ENCODE measurements at regions not wholly inside any gene's neighbourhood (a gene's known extent, or its start where the extent isn't known, plus 50 kb on each side); places are given as distances from the start of the nearest gene placed in this dataset.

DNA sequence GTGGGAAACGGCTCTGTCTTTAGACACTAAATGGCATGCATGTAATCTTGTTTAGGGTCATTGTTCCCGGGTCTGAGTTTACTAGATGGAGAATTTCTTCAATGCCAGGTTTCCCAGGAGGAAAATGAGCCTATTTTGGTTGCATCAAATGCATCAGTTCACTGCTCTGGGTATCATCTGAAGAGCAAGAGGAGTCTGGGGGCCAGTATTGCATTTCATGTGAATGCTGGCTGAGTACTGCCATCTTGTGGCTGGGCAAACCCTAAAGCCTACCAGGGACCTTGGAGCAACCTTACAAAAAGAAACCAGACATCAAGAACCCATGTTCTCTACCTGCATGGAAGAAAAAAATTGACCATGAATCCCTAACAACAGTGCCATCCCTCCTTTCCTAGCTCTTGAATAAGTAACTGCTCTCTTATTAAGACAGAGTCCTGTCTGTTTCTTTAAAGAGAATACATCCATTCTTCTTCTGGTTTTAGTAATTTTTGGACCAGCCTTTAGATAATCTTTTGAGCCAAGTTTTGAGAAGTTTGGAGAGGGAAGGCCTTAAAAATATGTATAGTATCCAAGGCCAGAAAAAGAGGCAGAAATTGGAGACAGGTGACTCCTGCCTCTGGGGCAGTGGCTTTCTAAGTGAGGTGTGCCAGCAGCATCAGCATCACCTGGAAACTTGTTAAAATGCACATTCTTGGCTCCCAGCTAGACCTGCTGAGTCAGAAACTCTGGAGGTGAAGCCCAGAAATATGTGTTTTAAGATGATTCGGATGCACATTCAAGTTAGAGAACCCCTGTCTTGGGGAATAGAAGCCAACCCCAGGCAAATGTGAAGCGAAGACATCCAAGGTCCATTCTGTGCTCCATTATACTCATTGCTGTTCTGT, 261.0 kb upstream of the CXCR4 start:
- H3K4me3 ChIP-seq (ENCODE audit: low read length in 2 of 2) = no peak overlapping the region
- H3K27ac ChIP-seq (ENCODE audit: low read depth in 2 of 2, low read length in 2 of 2) = no peak overlapping the region
- H3K9ac ChIP-seq (ENCODE audit: low read depth in 1 of 2, low read length in 2 of 2) = no peak overlapping the region
- H3K9me3 ChIP-seq (ENCODE audit: control insufficient read depth in 2 of 2, low read length in 2 of 2) = no peaks in the 10 kb centered on the region
- H3K27me3 ChIP-seq (ENCODE audit: control insufficient read depth in 2 of 2, insufficient read depth in 2 of 2, low read length in 2 of 2) = no peaks in the 10 kb centered on the region
- H3K36me3 ChIP-seq (ENCODE audit: control insufficient read depth in 2 of 2, insufficient read depth in 2 of 2, low read length in 2 of 2) = no peaks in the 10 kb centered on the region
- peaks cover under 1 to 6% of the 10 kb centered on the region in 2 donors for H3K4me1 ChIP-seq (ENCODE audit: control insufficient read depth in 2 of 2, insufficient read depth in 2 of 2, low read length in 2 of 2)

DNA sequence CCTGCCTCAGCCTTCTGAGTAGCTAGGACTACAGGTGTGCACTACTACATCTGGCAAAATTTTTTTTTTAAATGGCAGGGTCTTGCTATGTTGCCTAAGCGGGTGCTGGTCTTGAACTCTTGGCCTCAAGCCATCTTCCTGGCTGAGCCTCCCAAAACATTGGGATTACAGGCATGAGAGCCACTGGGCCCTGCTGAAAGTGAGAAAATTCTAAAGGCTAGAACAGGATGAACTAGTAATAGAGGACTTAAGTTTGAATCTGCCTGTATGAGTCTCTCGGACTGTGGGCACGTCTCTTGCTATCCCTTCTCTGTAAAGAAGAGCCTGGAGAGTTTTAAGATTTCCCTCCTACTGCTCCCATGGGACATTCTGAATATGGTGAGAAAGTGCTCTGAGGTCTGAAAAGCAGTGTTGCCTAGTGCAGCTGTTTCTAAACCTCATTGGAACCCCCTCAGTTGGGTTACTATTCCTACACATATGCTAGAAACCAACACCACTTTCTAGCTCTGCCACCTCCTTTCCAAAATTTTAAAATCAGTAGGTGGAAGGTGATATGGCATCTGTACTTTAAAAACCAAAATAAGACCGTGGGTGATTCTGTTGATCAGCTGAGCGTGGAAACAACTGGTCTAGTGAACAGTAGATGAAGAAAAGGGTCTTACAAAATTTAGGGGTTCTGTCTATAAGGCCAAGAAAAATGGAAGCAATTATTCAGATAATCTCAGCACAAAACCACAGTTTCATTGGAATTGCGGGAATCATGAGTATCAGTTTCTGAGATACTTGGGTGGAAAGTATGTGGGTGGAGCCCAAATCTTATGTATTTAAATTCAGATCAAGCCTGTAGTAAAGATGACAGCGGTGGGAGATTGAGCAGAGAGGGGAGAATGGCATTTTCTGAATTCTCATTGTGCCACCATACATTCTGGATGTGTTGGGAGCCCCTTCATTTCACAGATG, 259.8 kb upstream of the CXCR4 start:
- Histone ChIP-seq H3K27me3 (ENCODE audit: control insufficient read depth in 2 of 2, insufficient read depth in 2 of 2, low read length in 2 of 2) (no peaks in the 10 kb centered on the region), H3K36me3 (ENCODE audit: control insufficient read depth in 2 of 2, insufficient read depth in 2 of 2, low read length in 2 of 2) (no peaks in the 10 kb centered on the region), H3K9me3 (ENCODE audit: control insufficient read depth in 2 of 2, low read length in 2 of 2) (no peaks in the 10 kb centered on the region), H3K27ac (ENCODE audit: low read depth in 2 of 2, low read length in 2 of 2) (no peak overlapping the region), H3K4me1 (ENCODE audit: control insufficient read depth in 2 of 2, insufficient read depth in 2 of 2, low read length in 2 of 2) (peaks cover 0 to 6% of the 10 kb centered on the region in 2 donors), H3K9ac (ENCODE audit: low read depth in 1 of 2, low read length in 2 of 2) (no peak overlapping the region), H3K4me3 (ENCODE audit: low read length in 2 of 2) (no peak overlapping the region)

DNA sequence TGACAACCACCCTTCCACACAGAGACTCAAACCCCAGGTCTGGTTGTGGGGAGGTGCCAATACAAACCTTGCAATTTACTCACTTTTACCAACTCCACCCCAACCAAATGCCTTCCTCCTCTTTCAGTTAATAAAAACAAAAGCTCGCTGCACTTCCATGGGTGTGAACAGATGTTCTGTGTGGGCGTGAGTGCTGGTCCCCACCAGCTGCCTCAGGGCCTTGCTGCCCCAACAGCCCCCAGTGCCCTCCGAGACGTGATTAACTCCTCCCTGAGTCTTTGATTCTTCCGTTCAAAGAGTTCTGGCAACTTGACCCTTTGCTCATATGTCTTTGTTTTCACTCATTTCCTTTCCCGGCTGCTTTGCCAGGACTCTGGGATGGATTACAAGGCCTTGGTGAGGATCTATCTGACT, 258.9 kb upstream of the CXCR4 start:
- H3K27ac ChIP-seq (ENCODE audit: low read depth in 2 of 2, low read length in 2 of 2) = no peak overlapping the region
- peaks cover 0 to 3% of the 10 kb centered on the region in 2 donors for H3K4me1 ChIP-seq (ENCODE audit: control insufficient read depth in 2 of 2, insufficient read depth in 2 of 2, low read length in 2 of 2)
- no peak overlapping the region for H3K4me3 ChIP-seq (ENCODE audit: low read length in 2 of 2)
- H3K36me3 ChIP-seq (ENCODE audit: control insufficient read depth in 2 of 2, insufficient read depth in 2 of 2, low read length in 2 of 2) = no peaks in the 10 kb centered on the region
- H3K9me3 ChIP-seq (ENCODE audit: control insufficient read depth in 2 of 2, low read length in 2 of 2) = no peaks in the 10 kb centered on the region
- H3K9ac ChIP-seq (ENCODE audit: low read depth in 1 of 2, low read length in 2 of 2) = no peak overlapping the region
- H3K27me3 ChIP-seq (ENCODE audit: control insufficient read depth in 2 of 2, insufficient read depth in 2 of 2, low read length in 2 of 2) = no peaks in the 10 kb centered on the region

DNA sequence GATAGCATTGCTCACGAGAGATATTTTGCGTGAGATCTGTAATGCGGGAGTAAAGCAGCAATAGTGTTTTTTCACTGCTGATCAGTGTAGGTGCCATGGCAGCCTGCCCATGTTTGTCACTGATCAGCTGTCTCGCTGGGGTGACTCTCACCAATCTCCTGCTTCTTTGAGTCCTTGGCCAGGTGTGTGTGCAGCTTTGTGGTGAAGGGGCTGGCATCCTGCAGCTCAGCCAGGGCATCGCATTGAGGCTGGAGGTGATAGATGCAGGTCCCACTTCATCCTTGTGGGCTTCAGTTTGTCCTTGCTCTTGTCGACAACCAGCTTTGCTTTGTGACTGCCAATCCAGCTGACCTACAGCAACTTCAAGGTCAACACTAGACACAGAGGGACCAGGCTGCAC, 258.3 kb upstream of the CXCR4 start:
- no peaks in the 10 kb centered on the region for H3K9me3 ChIP-seq (ENCODE audit: control insufficient read depth in 2 of 2, low read length in 2 of 2)

DNA sequence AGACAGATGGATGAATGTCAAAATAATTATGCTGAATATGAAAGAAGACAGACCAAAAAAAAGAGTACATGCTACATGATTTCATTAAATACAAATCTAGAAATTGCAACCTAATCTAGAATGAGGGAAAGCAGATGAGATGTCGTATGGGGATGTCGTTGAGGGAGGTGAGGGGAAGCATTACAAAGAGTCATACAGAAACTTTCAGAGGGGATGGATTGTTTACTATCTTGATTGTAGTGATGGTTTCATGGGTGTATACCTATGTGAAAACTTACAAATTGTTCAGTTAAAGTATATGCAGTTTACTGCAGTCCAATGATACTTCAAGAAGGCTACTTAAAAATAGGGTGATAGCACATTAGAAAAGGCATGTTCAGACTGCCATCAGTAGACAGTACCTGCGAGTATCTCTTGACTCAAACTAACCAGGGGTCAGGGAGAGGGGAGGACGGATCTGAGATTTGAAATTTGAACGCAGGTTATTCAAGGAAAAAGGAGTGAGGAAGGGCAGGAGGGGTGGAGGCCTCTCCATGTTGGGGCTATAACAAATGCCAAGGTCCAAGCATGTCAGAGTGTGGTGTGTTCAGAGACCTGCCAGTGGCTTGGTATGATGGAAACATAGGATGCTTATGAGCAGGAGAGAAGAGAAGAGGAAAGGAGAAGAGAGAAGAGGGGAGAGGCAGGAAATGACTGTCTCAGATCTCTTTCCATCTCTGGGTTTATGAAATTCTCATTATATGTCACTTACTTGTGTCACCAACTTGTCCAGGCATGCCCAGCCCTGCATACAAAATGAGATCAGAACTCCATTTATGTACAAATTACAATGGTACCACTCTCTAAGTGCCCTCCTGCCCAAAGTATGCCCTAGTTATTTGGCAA, 257.3 kb upstream of the CXCR4 start:
- H3K36me3 ChIP-seq (ENCODE audit: control insufficient read depth in 2 of 2, insufficient read depth in 2 of 2, low read length in 2 of 2) = no peaks in the 10 kb centered on the region
- H3K27ac ChIP-seq (ENCODE audit: low read depth in 2 of 2, low read length in 2 of 2) = no peak overlapping the region
- H3K9me3 ChIP-seq (ENCODE audit: control insufficient read depth in 2 of 2, low read length in 2 of 2) = no peaks in the 10 kb centered on the region
- H3K27me3 ChIP-seq (ENCODE audit: control insufficient read depth in 2 of 2, insufficient read depth in 2 of 2, low read length in 2 of 2) = no peaks in the 10 kb centered on the region
- no peak overlapping the region for H3K9ac ChIP-seq (ENCODE audit: low read depth in 1 of 2, low read length in 2 of 2)
- no peak overlapping the region for H3K4me3 ChIP-seq (ENCODE audit: low read length in 2 of 2)
- H3K4me1 ChIP-seq (ENCODE audit: control insufficient read depth in 2 of 2, insufficient read depth in 2 of 2, low read length in 2 of 2) = no peaks in the 10 kb centered on the region

More for the DNA sequence above, 258.3 kb upstream of the CXCR4 start:
- no peaks in the 10 kb centered on the region for H3K27me3 ChIP-seq (ENCODE audit: control insufficient read depth in 2 of 2, insufficient read depth in 2 of 2, low read length in 2 of 2)
- no peak overlapping the region for H3K4me3 ChIP-seq (ENCODE audit: low read length in 2 of 2)
- no peaks in the 10 kb centered on the region for H3K4me1 ChIP-seq (ENCODE audit: control insufficient read depth in 2 of 2, insufficient read depth in 2 of 2, low read length in 2 of 2)
- no peaks in the 10 kb centered on the region for H3K36me3 ChIP-seq (ENCODE audit: control insufficient read depth in 2 of 2, insufficient read depth in 2 of 2, low read length in 2 of 2)
- no peak overlapping the region for H3K27ac ChIP-seq (ENCODE audit: low read depth in 2 of 2, low read length in 2 of 2)
- H3K9ac ChIP-seq (ENCODE audit: low read depth in 1 of 2, low read length in 2 of 2) = no peak overlapping the region

DNA sequence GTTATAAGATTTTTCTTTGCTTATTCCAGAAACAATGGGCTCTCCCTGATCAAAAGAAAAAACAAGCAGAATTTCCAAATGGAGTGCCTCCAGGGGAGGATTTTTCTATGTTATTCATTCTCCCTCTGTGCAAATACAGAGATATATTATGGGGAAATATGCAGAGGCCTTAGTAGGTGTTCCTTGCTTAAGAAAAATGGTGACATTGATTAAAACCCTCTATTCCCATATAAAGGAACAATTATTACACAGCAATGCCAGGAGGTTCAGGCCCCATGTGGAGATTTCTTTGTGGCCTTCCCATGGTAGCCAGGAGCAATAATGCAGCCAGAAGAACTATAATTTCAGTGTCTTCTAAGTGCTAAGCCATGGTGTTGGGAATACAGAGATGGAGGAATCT, 255.9 kb upstream of the CXCR4 start:
- Histone ChIP-seq H3K9me3 (ENCODE audit: control insufficient read depth in 2 of 2, low read length in 2 of 2) (no peaks in the 10 kb centered on the region), H3K4me3 (ENCODE audit: low read length in 2 of 2) (no peak overlapping the region), H3K4me1 (ENCODE audit: control insufficient read depth in 2 of 2, insufficient read depth in 2 of 2, low read length in 2 of 2) (no peaks in the 10 kb centered on the region), H3K27ac (ENCODE audit: low read depth in 2 of 2, low read length in 2 of 2) (no peak overlapping the region), H3K36me3 (ENCODE audit: control insufficient read depth in 2 of 2, insufficient read depth in 2 of 2, low read length in 2 of 2) (no peaks in the 10 kb centered on the region), H3K9ac (ENCODE audit: low read depth in 1 of 2, low read length in 2 of 2) (no peak overlapping the region), H3K27me3 (ENCODE audit: control insufficient read depth in 2 of 2, insufficient read depth in 2 of 2, low read length in 2 of 2) (no peaks in the 10 kb centered on the region)

DNA sequence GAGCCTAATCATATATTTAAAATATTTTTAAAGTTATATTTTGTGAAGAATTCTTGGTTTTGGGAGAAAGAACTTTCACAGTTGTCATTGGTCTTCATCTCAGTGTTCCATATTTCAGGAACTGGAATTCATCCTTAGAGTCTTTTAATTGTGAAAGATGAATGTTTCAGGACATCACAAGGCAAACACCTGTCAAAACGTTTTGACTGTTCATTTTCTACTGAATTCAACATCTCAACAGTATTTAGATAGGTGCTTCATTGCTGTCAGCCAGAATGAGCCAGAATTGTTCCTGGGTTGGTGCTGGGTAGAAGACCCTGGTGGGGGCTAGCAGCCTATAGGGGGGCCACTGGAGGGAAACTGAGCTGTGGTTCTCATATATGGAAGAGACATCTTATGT, 255.1 kb upstream of the CXCR4 start:
- Histone ChIP-seq H3K4me1 (ENCODE audit: control insufficient read depth in 2 of 2, insufficient read depth in 2 of 2, low read length in 2 of 2) (no peaks in the 10 kb centered on the region), H3K27me3 (ENCODE audit: control insufficient read depth in 2 of 2, insufficient read depth in 2 of 2, low read length in 2 of 2) (no peaks in the 10 kb centered on the region), H3K36me3 (ENCODE audit: control insufficient read depth in 2 of 2, insufficient read depth in 2 of 2, low read length in 2 of 2) (no peaks in the 10 kb centered on the region), H3K9ac (ENCODE audit: low read depth in 1 of 2, low read length in 2 of 2) (no peak overlapping the region), H3K4me3 (ENCODE audit: low read length in 2 of 2) (no peak overlapping the region), H3K9me3 (ENCODE audit: control insufficient read depth in 2 of 2, low read length in 2 of 2) (no peaks in the 10 kb centered on the region), H3K27ac (ENCODE audit: low read depth in 2 of 2, low read length in 2 of 2) (no peak overlapping the region)

DNA sequence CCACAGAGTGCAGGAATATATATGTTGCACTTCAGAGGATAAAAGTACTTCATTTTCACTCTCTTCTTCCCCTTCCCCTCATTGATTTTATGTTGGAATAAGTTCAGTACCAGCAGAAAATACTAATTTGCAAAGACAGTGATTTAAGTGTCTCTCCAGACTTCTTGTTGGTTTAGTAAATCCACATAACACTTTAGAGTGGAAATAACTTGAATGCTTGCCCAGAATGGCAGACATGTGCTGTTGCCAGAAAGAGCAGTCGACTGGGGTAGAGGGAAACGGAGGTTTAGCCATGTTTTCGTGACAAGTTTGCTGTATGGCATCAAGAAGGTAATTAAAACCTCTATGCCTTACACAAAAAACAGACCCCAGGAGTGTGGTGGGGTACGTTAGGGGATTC, 246.0 kb upstream of the CXCR4 start:
- Histone ChIP-seq H3K4me3 (ENCODE audit: low read length in 2 of 2) (no peak overlapping the region), H3K9ac (ENCODE audit: low read depth in 1 of 2, low read length in 2 of 2) (no peak overlapping the region), H3K27ac (ENCODE audit: low read depth in 2 of 2, low read length in 2 of 2) (no peak overlapping the region), H3K36me3 (ENCODE audit: control insufficient read depth in 2 of 2, insufficient read depth in 2 of 2, low read length in 2 of 2) (no peaks in the 10 kb centered on the region), H3K27me3 (ENCODE audit: control insufficient read depth in 2 of 2, insufficient read depth in 2 of 2, low read length in 2 of 2) (no peaks in the 10 kb centered on the region), H3K9me3 (ENCODE audit: control insufficient read depth in 2 of 2, low read length in 2 of 2) (no peaks in the 10 kb centered on the region), H3K4me1 (ENCODE audit: control insufficient read depth in 2 of 2, insufficient read depth in 2 of 2, low read length in 2 of 2) (no peaks in the 10 kb centered on the region)

DNA sequence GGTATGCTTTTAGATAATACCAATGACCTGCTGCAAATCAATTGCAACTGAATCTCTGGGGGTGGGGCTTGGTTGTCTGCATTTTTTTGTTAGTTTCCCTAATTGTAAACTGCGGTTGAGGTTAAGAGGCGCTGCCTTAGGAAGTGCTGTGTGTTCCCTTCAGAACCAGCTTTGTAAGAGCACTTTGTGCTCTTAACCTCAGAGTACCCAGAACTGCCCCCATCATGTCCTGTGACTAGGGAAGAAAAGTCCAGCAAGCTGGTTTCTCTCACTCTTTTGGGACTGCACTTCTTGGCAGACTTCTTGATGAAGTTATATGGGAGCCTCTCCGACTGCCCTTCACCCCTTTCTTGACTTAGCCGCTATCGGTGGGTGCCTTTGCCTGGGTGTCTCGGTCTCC, 245.5 kb upstream of the CXCR4 start:
- H3K9ac ChIP-seq (ENCODE audit: low read depth in 1 of 2, low read length in 2 of 2) = no peak overlapping the region
- no peaks in the 10 kb centered on the region for H3K27me3 ChIP-seq (ENCODE audit: control insufficient read depth in 2 of 2, insufficient read depth in 2 of 2, low read length in 2 of 2)
- no peaks in the 10 kb centered on the region for H3K9me3 ChIP-seq (ENCODE audit: control insufficient read depth in 2 of 2, low read length in 2 of 2)
- H3K27ac ChIP-seq (ENCODE audit: low read depth in 2 of 2, low read length in 2 of 2) = no peak overlapping the region
- no peak overlapping the region for H3K4me3 ChIP-seq (ENCODE audit: low read length in 2 of 2)
- no peaks in the 10 kb centered on the region for H3K36me3 ChIP-seq (ENCODE audit: control insufficient read depth in 2 of 2, insufficient read depth in 2 of 2, low read length in 2 of 2)
- no peaks in the 10 kb centered on the region for H3K4me1 ChIP-seq (ENCODE audit: control insufficient read depth in 2 of 2, insufficient read depth in 2 of 2, low read length in 2 of 2)

Data from mucosa of rectum (tissue), 2 donors.